PC-9 (cell line): ENCODE measurements at regions not wholly inside any gene's neighbourhood (a gene's known extent, or its start where the extent isn't known, plus 50 kb on each side); places are given as distances from the start of the nearest gene placed in this dataset.

Source experiments
- CTCF ChIP-seq: fragments of 200-600 bp; sonication (generic); conservative IDR thresholded peaks from 2 replicates; pipeline ENCODE4 v1.6.1; 2017; ENCODE audit warnings: mixed run types, antibody characterized with exemption, mild to moderate bottlenecking, moderate library complexity
- EZH2 ChIP-seq: fragments of 200-600 bp; sonication (generic); IDR thresholded peaks from 2 replicates; pipeline ENCODE4 v1.8.0; 2017; ENCODE audit warnings: antibody characterized with exemption, low read depth

- TF ChIP-seq CTCF (no peak), EZH2 (no peak)
Observed at GRCh38 chr1:81592233-81592632, 208.5 kb upstream of the ADGRL2 start.
